GM21717 (cell line): ENCODE measurements at regions not wholly inside any gene's neighbourhood (a gene's known extent, or its start where the extent isn't known, plus 50 kb on each side); places are given as distances from the start of the nearest gene placed in this dataset.
"Not testable (repeated sequence)": the region's sequence is repeated elsewhere in the genome, so short reads cannot be mapped to it uniquely, and the experiment has no call there.

Source experiments
- ATAC-seq: cut with Tn5 transposase; IDR thresholded peaks from one replicate; pipeline ENCODE4 v1.9.1; 2021; ENCODE audit warnings: mild to moderate bottlenecking, moderate library complexity; ENCODE audit not compliant: unreplicated experiment

DNA sequence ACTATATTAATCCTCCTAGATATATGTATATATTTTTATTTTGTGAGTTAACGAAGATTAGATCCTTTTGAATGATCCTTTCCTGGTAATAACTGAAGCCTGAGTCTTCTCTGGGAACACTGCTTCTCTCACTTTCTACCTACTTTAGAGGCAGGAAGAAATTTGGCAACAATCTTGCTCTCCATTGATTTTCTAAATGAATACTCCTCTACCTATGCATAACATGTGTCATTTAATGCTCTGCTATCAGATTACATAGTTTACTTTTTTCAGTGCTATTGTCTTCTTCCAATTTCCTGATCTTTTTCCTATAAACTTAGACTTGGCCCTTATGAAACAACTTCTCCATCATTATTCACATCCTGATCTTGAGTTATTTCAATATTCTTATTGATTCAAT lies 60.4 kb upstream of the PDHA2 start:
- no peak for ATAC-seq

DNA sequence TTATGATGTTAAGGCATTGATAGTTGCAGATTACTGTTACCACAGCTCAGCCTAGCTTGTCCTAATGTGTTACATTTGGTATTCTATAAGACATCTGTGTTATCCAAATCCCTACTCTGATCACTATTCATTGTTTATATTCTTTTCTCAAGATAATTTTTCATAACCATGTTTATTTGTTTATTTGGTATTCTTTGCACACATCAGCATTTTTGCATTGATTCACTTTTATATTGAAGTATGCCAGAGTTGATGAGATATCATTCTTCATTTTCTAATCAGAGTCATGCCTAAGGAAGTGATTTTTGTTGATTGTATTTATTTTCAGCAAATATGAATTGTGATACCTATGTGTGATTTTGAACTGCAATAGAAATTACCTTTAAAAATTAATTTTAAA lies 61.2 kb upstream of the PDHA2 start:
- ATAC-seq = no peak

DNA sequence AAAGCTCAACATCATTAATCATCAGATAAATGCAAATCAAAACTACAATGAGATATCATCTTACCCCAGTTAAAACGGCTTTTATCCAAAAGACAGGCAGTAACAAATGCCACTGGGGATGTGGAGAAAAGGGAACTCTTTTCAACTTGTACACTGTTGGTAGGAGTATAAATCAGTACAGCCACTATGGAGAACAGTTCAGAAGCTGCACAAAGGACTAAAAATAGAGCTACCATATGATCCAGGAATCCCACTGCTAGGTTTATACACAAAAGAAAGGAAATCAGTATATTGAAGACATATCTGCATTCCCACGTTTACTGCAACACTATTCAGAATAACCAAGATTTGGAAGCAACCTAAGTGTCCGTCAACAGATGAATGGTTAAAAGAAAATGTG lies 69.3 kb upstream of the PDHA2 start:
- not testable (repeated sequence) for ATAC-seq

DNA sequence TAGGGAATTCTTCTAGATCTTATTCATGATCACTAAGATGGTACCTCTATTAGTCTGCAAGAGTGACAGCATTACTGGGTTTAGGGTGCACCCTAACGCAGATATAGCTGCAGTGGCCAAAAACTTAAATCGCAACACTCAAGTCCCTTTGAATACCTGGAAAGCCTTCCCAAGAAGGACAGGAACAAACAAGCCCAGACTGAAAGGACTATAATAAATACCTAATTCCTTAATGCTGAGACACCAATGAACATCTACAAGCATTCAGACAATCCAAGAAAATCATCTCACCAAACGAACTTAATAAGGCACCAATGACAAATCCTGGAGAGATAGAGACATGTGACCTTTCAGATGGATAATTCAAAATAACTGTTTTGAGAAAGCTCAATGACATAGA lies 74.9 kb upstream of the PDHA2 start:
- ATAC-seq = no peak

DNA sequence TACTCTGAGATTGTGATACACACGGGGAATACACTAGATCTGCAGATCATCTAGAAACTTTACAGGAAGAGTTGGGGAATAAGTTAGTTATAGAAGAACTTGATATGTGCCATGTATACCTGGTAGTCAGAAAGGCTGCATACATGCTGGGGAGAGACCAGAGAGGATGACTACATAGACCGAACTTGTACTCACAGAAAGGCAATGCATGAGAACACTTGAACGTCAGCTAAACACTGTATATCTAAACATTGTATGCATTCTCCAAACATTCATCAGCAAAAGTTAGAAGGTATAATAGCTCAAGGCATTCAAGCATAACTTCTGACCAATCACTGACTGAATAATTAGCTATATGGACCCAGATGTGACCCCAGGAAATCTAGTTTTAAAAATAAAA lies 78.0 kb upstream of the PDHA2 start:
- ATAC-seq = no peak

DNA sequence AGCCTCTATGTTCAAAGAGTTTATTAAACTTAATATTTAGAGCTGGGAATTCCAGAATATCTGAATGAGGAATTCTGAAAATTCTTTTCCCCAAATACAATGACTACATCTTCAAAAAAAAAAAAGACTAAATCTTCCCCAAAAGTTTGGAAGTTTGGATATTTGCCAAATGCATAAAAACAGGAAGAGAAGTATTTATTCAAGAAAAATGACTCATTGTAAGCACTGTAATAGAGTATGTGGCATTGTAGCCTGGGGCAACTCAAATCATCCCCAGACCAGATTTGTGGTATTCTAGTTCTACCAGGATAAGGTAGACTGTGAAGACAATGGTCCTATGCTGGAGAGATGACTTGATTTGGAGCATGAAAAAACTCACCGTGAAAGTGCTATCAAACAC lies 78.5 kb upstream of the PDHA2 start:
- ATAC-seq = no peak

DNA sequence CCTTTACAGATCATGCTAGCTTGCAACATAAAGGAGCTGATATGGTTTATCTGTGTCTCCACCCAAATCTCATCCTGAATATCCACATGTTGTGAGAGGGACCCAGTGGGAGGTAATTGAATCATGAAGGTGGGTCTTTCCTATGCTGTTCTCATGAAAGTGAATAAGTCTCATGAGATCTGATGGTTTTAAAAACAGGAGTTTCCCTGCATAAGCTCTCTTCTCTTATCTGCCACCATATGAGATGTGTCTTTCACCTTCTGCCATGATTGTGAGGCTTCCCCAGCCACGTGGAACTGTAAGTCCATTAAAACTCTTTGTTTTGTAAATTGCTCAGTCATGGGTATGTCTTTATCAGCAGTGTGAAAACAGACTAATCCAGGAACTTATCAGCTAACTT lies 79.2 kb upstream of the PDHA2 start:
- not testable (repeated sequence) for ATAC-seq

DNA sequence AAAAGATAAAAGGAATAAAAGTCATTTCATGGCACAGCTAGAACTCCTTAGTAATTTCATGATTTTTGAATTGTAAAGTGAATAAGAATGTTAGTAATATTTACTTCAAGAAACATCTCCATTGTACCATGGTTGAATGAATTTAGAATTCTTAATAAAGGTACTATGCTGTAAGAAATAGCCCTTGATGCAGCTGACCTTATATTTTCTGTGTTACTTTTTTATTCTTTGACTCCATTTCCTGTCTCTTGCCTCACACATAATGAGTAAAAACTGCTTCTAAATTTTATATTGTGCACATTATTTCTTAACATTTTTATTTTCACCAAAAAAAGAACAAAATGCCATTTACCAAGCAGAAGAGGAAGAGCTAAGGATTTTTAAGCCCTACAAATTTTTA lies 81.9 kb upstream of the PDHA2 start:
- ATAC-seq = no peak

DNA sequence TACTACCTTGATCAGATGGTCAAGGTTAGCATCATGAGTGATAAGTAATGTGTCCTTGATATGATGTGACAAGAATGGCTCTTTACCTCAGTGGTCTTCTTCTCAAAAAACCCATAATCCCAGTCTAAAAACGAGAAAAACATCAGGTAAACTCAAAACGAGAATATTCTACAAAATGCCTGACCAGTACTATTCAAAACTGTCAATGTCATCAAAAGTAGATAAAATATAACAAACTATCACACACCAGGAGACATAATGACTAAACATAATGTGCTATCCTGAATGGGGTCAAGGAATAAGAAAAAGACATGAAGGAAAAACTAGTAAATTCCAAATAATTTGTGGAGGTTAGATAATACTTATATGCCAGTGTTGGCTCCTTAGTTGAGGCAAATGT lies 85.2 kb upstream of the PDHA2 start:
- ATAC-seq = no peak

DNA sequence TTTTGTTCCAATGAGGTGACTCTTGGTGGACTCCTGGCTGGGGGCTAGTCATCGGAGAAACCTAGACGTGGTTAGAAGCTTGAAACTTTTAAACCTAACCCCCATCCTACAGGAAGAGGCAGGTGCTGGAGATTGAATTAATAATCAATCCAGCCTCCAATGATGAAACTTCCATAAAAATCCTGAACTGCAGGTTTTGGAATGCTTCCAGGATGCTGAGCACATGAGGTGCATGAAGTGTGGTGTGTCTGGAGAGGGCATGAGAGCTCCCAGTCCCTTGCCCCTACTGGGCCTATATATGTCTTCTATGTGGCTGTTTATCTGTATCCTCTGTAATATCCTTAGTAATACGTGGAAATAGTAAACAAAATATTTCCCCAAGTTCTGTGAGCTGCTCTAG lies 90.7 kb upstream of the PDHA2 start:
- no peak for ATAC-seq

DNA sequence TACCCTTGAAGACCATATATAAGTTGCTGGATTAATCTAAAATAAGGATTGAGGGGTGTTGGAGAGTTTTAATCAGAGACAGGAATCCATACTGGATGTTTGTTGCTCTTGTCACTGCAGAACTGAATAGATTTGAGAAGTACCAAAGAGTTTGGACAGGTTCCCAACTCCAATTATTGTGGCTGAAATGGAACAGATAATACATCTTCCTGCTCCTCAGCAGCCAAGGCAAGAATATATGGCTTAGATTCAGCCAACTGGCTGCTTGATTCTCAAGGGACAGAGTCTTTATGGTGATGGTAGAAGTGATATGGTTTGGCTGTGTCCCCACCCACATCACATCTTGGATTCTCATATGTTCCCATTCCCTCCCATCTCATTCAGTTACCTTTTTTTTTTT lies 97.0 kb upstream of the PDHA2 start:
- ATAC-seq = no peak

DNA sequence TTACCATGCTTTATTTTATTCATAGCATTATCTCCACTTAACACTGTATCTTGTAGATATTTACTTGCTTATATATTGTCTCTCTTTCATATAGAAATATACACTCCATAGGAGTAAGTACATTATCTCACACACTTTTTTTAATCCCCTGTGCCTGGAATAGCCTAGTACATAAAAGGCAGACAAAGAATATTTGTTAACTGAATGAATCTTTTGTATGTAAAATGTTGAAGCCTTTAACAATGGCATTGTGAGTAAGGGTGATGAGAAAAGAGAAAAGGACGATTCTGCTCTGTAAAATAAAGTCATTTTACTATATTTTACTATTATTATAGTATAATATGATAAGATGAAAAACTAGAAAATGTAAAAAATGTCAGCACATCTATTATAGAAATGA lies 97.7 kb upstream of the PDHA2 start:
- no peak for ATAC-seq

DNA sequence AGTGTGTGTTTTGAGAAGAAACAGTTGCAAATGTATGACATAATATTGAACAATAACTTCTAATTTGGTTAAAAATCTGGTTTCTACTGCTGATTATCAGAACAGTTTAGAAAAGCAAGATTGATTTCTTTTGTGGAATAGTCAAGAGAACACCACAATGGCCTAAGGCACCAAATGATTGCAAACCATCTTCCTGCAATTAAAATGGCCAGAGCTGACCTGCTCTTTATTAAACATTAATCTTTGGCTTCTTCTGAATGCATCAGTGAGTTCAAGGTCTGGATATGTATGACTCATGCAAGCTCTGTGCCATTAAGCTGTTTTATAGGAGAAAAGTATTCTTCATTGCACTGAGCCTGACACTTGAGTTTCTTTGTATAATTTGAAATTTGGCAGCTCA lies 107.8 kb upstream of the PDHA2 start:
- ATAC-seq = no peak

DNA sequence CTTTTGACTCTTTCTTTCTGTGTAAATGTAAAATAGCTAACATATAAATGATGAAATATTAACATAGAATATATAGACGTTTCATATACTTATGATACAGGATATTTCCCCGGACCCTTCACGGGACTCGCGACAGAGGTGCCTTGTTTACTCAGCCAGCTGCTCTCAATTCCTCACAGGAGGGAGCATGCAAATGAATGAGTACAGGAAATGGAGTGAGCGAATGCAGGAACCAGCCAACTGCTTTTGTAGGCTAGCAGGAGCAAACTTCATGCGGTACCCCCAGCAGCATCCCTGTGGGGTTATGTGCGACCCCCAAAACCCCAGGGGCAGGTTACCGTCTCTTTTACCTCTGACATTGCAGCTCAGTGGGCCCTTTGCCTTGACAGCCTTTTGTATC lies 110.3 kb upstream of the PDHA2 start:
- ATAC-seq = no peak

DNA sequence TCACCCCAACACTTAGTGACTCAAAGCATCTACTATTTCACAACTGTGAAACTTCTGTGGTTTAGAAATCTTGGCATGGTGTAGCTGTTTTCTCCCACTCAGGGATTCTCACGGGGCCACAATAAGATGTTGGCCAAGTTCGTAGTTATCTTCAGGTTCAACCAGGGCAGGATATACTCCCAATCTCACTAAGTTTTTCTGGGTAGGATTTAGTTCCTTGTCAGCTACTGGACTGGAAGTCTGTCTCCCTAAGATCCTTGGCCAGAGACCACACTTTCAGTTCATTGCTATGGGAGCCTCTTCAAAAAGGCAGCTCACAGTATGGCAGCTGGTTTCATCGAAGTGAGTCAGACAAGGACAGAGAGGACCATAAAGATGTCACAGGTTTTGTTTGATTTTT lies 111.7 kb upstream of the PDHA2 start:
- no peak for ATAC-seq

DNA sequence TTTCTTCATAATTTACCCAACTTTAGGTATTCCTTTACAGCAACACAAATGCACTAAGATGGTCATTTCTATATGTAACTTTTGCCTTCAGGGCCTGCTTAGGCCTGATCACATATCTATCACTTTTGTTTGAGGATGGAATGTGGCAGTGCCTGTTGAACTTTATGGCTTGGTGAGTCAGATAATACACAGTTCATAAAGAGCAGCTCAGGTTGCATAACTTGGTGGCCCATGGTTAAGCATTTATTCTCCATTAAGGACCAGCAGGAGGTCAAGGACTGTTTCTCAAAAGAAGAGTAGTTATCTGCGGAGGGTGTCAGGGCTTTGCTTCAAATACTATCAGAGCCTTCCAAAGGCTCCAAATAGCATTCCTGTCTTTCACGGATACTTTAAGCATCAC lies 124.1 kb upstream of the PDHA2 start:
- no peak for ATAC-seq

DNA sequence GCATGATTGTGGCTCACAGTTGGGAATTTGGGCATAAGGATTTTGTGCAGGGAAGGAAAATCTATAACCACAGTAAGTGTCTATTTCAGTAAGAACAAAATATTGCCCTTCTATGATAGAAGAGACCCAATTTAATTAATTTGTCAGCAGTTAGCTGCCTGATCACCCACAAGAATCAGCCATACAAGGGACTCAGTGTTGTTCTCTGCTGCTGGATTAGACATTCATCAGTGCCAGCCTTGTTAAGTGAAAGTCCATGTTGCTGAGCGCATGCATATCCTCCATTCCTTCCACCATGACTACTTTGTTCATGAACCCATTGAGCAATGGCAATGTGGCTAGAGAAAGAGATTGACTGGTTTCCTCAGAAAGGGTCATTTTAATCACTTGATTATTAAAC lies 125.3 kb upstream of the PDHA2 start:
- no peak for ATAC-seq

DNA sequence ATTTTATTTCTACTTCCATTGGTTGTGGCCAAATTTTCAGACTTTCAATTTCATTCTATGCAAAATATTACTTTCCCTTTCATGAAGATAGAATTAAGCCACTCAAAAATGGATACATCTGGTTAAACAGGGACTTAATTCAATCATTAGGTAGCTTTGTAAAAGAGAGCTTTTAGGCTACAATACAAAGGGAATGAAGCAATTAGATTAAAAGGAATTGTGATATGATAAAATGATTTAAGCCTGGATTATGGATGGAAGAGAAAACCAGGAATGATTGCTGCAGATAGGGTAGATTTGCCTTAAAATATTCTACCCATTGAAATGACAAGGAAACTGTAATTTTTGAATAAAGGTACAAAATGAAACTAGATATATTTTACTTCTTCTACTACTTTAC lies 134.6 kb upstream of the PDHA2 start:
- no peak for ATAC-seq

DNA sequence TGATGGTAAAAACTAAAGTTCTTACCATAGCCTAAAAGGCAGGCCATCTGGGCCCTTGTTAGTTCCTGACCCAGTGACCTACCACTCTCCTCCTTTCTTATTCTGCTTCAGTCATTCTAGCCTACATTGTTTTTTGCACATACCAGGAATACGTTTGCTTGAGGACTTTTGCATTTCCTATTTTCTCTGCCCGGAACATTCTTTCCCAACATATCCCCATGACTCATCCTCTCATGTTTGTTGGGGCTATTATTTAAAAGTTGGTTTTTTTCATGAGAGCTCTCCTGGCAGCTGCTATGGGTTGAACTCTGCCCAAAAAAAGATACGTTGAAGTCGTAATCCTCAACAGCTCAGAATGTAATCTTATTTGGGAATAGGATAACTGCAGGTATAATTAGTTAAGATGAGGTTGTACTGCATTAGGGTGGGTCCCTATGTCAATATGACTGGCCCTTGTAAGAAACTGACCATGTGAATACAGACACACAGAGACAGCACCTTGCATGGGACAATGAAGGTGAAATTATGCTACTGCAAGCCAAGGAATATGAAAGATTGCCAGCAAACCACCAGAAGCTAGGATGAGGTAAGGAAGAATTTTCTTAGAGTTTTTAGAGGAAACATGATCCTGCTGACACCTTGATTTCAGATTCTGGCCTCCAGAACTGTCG lies 138.3 kb upstream of the PDHA2 start:
- ATAC-seq = no peak

DNA sequence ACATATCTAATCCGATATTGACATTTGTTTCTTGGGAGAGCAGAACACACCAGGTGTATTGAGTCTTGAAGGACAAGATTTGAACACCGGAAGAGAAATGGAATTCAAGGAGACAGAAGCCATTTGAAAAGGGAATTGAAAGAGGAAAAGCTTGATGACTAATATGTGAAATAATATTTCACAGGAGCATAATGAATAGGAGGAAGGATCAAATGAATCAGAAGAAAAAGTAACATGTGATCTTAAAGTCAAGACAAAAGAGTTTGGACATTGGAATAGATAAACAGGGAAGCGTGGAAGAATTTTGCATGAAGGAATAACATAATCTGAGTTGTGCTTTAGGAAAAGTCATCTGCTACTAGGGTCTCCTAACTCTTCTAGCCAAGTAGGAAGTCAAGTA lies 145.5 kb upstream of the PDHA2 start:
- ATAC-seq = no peak

DNA sequence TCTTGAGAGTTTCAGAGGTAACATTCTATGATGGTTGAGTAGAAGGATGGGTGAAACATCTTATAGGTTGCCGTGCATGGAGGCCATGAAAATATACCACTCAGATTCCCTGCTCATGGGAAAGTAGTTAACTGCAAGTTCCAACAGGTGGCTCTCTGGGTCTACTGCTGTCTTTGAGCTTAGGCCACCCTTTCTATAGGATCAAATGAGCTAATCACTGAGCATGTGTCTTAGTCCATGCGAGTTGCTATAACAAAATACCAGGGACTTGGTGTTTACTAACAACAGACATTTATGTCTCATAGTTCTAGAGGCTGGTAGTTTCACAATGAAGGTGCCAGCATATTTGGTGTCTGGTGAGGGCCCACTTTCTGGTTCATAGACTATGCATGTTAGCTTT lies 144.8 kb upstream of the UNC5C start:
- ATAC-seq = no peak

DNA sequence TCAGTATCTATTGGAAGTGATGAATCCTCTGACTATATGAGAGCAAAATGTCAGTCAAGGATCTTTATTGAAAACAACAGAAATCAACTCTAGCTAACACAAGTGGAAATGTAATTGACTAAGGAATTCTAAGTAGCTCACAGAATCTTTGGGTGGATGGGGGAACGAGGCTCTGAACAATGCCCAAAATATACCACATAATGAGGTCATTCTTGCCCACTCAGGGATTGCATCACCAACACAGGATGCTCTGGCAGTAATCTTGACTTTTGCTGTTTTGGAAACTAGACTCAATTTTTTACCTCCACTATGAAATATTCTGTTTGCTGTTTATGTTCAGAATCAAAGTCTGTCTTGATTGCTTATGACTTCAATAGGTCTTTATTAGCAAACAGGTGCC lies 127.4 kb upstream of the UNC5C start:
- no peak for ATAC-seq

DNA sequence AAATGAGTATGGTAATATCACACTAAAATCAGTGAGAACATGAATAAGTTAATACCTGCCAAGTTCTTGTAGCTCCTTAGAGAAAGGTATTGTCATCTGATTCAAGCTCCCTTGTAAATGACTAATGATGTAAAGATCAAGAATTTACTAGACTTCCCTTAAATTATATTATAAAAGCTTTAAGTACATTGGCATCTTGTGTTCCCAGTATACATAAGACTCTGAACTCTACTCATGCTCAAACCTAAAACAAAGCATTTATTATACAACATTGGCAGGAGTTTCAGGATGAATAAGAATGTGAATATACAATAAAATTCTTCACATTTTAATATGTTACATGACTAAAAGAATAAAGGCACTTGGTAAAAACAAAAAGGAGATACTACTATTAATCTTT lies 126.8 kb upstream of the UNC5C start:
- no peak for ATAC-seq

DNA sequence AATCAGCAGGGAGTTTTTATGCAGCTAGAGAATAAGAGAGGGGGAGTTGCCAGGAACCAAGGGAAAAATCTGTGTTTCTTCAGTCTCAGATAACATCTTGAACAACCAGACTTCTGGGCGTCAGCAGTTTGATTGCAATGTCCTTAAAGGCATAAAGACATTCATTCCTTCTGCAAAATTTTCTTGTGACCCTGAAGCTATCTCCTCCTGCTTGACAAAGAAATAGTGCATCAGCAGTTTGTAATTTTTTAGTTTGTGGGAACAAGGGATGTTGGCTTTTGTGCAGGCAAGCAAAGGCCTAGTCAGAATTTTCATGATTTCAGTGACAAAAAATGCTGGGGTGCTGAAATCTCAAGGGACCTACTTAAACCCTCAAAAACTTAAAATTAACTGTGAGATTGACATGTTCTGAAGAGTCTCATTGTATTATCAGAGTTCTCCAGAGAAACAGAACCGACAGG lies 125.8 kb upstream of the UNC5C start:
- ATAC-seq = no peak
